ENCODE measurements at regions not wholly inside any gene's neighbourhood (a gene's known extent, or its start where the extent isn't known, plus 50 kb on each side); places are given as distances from the start of the nearest gene placed in this dataset.

- TF ChIP-seq, protein P1, sequence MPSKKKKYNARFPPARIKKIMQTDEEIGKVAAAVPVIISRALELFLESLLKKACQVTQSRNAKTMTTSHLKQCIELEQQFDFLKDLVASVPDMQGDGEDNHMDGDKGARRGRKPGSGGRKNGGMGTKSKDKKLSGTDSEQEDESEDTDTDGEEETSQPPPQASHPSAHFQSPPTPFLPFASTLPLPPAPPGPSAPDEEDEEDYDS (CRISPR knock-in tag; IDR thresholded peaks at IDR 0.05): peak; percentile 60
- peak; percentile 85 for TF ChIP-seq THAP11 (CRISPR knock-in tag; IDR thresholded peaks at IDR 0.05)
- peak; percentile 69; the same call in 1 of the 2 replicates for TF ChIP-seq RNF2 (conservative IDR thresholded peaks at IDR 0.05; ENCODE audit: low read depth)
- peak; percentile 98 for TF ChIP-seq MIXL1 (CRISPR knock-in tag; IDR thresholded peaks at IDR 0.05)
- no peak for TF ChIP-seq MZF1 (CRISPR knock-in tag; IDR thresholded peaks at IDR 0.05; ENCODE audit: borderline replicate concordance)
- no peak for TF ChIP-seq MAZ (IDR thresholded peaks at IDR 0.05; ENCODE audit: borderline replicate concordance, low read depth, low read length)
- peak; percentile 88 for TF ChIP-seq MAZ (CRISPR knock-in tag; IDR thresholded peaks at IDR 0.05; ENCODE audit: low read depth)
- peak; percentile 92 for TF ChIP-seq ZFX (CRISPR knock-in tag; IDR thresholded peaks at IDR 0.05; ENCODE audit: low read depth)
- no peak; the same call in 1 of the 2 replicates for TF ChIP-seq SSRP1 (CRISPR knock-in tag; IDR thresholded peaks at IDR 0.05)
- no peak for TF ChIP-seq PHF20 (CRISPR knock-in tag; IDR thresholded peaks at IDR 0.05)
- TF ChIP-seq ZNF713 (CRISPR knock-in tag; IDR thresholded peaks at IDR 0.05): peak; percentile 72; the same call in 1 of the 2 replicates
- peak; percentile 91 for TF ChIP-seq ARID3A (IDR thresholded peaks at IDR 0.05; ENCODE audit: low read depth, low read length)
- no peak for TF ChIP-seq ZFP62 (CRISPR knock-in tag; IDR thresholded peaks at IDR 0.05)
- TF ChIP-seq SMARCE1 (IDR thresholded peaks at IDR 0.05; ENCODE audit: borderline replicate concordance): no peak
- no peak for TF ChIP-seq PAF1 (CRISPR knock-in tag; IDR thresholded peaks at IDR 0.05)
- TF ChIP-seq, protein P2, sequence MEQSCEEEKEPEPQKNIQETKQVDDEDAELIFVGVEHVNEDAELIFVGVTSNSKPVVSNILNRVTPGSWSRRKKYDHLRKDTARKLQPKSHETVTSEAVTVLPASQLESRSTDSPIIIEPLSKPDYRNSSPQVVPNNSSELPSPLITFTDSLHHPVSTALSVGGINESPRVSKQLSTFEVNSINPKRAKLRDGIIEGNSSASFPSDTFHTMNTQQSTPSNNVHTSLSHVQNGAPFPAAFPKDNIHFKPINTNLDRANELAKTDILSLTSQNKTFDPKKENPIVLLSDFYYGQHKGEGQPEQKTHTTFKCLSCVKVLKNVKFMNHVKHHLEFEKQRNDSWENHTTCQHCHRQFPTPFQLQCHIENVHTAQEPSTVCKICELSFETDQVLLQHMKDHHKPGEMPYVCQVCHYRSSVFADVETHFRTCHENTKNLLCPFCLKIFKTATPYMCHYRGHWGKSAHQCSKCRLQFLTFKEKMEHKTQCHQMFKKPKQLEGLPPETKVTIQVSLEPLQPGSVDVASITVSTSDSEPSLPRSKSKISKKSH (CRISPR knock-in tag; IDR thresholded peaks at IDR 0.05; ENCODE audit: borderline replicate concordance): no peak; the same call in 1 of the 2 replicates
- TF ChIP-seq ZNF883 (CRISPR knock-in tag; IDR thresholded peaks at IDR 0.05; ENCODE audit: not compliant biosample characterization): no peak
- TF ChIP-seq ZNF605 (CRISPR knock-in tag; IDR thresholded peaks at IDR 0.05): peak; percentile 67; the same call in 1 of the 2 replicates
- TF ChIP-seq, protein P3, sequence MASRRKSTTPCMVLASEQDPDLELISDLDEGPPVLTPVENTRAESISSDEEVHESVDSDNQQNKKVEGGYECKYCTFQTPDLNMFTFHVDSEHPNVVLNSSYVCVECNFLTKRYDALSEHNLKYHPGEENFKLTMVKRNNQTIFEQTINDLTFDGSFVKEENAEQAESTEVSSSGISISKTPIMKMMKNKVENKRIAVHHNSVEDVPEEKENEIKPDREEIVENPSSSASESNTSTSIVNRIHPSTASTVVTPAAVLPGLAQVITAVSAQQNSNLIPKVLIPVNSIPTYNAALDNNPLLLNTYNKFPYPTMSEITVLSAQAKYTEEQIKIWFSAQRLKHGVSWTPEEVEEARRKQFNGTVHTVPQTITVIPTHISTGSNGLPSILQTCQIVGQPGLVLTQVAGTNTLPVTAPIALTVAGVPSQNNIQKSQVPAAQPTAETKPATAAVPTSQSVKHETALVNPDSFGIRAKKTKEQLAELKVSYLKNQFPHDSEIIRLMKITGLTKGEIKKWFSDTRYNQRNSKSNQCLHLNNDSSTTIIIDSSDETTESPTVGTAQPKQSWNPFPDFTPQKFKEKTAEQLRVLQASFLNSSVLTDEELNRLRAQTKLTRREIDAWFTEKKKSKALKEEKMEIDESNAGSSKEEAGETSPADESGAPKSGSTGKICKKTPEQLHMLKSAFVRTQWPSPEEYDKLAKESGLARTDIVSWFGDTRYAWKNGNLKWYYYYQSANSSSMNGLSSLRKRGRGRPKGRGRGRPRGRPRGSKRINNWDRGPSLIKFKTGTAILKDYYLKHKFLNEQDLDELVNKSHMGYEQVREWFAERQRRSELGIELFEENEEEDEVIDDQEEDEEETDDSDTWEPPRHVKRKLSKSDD (CRISPR knock-in tag; IDR thresholded peaks at IDR 0.05; ENCODE audit: low read depth): peak; percentile 96; the same call in 1 of the 2 replicates
- peak; percentile 90 for TF ChIP-seq FOSL2 (CRISPR knock-in tag; IDR thresholded peaks at IDR 0.05)
- TF ChIP-seq SRY (CRISPR knock-in tag; IDR thresholded peaks at IDR 0.05): peak; percentile 87; the same call in 1 of the 2 replicates
- no peak for TF ChIP-seq IKZF1 (IDR thresholded peaks at IDR 0.05)
- peak; percentile 95; the same call in 1 of the 2 replicates for TF ChIP-seq ZNF614 (CRISPR knock-in tag; IDR thresholded peaks at IDR 0.05; ENCODE audit: borderline replicate concordance)
- TF ChIP-seq LCORL (IDR thresholded peaks at IDR 0.05): no peak
- TF ChIP-seq LCORL (CRISPR knock-in tag; IDR thresholded peaks at IDR 0.05): peak; percentile 100
- peak; percentile 84 for TF ChIP-seq ELF1 (CRISPR knock-in tag; IDR thresholded peaks at IDR 0.05)
Measured at GRCh38 chr6:167398214-167399050, 73.5 kb downstream of the TTLL2 start (continued).
